ENCODE measurements at regions not wholly inside any gene's neighbourhood (a gene's known extent, or its start where the extent isn't known, plus 50 kb on each side); places are given as distances from the start of the nearest gene placed in this dataset.
"Not testable (repeated sequence)": the region's sequence is repeated elsewhere in the genome, so short reads cannot be mapped to it uniquely, and the experiment has no call there.

DNA sequence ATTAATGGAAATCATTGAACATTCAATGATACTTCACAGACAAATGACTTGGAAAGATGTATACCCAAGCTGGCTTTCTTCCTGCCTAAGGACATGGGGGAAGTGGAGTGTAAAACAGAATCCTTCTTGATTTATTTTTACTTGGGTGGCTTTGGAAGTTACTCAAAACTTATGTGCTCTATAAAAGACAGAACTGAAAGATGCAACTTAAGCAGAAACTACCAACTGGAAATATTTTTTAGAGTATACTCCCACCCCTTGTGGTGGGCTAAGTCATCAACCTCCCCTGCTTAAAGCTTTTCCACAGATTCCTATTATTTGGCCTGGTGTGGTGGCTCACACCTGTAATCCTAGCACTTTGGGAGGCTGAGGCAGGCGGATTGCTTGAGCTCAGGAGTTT lies 126.0 kb upstream of the ATP2B1 start:
- no peak for DNase-seq

DNA sequence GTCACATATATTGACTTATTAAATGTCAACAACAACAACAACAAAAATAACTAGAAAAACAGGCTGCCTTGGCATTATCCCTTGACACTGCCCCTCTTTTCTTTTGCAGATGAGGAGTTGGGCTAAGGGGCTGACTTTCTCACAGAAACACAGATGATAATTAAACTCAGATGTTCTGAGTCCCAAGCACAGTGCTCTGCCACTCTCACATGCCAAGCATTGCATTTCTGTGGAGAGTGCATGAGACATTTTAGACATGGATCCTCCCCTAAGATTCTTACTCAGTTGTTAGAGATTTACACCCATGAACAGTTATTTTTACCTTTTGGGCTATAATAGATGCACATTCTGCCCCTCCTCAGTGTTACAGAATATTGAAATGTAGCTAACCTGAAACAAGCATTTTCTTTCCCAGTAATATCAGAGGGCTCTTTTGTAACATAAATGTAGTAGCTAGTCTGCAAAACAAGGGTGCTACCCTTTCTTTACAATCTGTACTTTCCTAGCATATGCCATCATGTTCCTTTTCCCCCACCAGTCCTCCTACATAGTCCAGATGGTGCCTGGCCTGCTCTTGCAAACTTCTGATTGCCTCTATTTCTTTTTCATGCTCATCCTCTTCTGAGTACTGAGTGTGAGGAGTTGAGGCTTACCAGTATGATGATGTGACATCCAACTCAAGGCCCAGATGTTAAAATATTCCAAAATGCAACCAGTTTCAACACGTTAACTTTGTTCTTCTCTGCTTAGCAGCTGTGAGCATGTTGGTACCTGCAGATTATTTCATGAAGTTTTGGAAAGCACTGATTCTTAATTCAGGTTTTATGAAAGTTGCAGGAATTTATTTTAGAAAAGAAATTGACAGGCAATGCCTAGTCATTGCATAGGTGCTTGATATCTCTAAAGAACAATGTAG lies 125.0 kb upstream of the ATP2B1 start:
- DNase-seq: no peak

DNA sequence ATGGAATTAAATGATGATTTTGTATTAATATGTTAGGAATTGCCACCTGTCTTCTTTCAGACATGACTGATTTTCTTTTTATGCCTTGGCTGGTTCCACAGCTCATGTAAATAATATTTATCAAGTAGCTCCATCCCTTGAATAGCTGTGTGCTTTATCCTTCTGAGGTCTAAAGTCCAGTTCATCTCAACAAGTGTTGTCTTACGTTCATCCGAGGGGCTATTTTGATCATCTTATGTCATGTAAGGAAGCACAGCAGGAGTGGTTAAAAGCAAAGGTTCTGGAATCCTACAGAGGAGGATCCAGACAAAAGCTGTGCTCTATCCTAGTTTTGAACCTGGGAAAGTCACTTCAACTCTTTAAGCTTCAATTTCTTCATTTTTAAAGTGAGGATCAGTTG lies 123.7 kb upstream of the ATP2B1 start:
- no peak for DNase-seq

DNA sequence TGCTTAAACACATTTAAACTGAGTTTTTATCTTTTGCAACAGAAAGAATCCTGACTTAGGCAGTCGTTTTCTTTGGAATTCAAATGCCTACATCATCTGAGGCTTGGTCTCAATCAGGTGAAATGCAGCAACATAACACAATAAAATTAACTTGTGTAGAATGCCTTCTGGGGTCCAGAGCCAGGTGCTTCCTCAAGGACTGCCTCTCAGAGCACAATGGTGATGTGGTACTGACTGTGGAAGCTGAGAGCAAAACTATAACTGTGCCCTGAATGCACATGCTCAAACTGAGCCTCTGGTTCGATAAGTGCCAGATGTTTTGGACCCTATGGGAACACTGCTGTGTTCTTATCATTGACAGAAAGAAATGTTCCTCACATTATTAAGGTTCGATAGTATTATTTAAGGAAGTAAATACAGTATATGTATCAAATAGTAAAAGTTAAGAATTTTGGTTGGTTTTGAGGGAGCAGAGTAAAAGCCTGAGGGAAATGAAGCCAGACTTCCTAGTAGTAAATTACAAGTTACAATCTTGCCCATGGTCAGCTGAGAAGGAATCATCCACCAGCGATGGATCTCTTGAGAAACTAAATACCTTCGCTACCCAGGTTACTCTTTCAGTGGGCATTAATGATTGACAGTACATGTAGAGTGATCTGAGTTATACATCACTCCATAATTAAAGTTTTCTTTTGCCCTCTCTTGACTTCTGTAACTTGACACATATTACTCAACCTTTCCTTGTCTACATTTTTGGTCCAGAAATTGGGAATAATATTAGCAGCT lies 122.9 kb upstream of the ATP2B1 start:
- no peak for DNase-seq

DNA sequence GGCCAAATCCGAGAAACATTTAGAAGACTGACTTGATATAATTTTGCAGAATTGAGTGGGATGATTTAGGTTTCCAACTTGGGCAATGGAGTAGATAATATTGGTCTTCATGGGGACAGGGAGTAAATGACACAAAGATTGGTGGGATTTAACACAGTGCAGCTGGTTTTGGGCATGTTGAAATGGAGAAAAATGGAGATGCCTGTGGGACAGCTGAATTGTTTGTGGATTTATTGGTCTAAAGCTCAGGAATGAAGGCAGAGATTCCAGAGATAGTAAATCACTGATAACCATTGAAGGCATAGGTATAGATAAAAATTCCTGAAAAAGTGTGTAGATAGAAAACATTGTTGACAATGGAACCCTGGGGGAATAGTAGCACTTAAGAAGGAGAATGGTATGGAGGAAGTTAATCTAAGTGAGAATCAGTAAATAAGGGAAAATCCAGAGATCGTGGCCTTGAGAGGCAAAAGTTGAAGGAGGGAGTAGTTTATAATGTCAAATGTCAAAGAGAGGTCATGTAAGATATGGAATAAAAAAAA lies 120.9 kb upstream of the ATP2B1 start:
- DNase-seq: no peak

GRCh38 chr12:89828575-89828974 lies 119.9 kb upstream of the ATP2B1 start:
- no peak for DNase-seq

DNA sequence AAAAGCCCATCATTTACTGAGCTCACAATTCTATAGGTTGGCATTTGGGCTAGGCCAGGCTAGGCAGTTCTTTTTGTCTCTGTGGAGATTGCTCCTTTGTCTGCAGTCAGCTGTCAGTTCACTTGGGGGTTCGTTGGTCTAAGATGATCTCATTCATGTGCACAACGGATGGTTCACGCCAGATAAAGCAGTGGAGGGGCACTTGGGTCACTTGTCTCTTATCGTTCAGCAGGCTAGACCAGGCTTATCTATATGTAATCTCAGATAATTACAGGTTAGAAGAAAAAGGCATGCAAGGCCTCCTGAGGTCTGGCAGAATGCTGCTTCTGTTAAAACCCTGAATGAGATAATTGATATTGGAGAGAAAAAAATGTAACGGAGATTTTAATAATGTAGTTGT lies 119.0 kb upstream of the ATP2B1 start:
- DNase-seq: no peak

- DNase-seq: no peak
Measured at GRCh38 chr12:89826468-89826867, 117.8 kb upstream of the ATP2B1 start.

DNA sequence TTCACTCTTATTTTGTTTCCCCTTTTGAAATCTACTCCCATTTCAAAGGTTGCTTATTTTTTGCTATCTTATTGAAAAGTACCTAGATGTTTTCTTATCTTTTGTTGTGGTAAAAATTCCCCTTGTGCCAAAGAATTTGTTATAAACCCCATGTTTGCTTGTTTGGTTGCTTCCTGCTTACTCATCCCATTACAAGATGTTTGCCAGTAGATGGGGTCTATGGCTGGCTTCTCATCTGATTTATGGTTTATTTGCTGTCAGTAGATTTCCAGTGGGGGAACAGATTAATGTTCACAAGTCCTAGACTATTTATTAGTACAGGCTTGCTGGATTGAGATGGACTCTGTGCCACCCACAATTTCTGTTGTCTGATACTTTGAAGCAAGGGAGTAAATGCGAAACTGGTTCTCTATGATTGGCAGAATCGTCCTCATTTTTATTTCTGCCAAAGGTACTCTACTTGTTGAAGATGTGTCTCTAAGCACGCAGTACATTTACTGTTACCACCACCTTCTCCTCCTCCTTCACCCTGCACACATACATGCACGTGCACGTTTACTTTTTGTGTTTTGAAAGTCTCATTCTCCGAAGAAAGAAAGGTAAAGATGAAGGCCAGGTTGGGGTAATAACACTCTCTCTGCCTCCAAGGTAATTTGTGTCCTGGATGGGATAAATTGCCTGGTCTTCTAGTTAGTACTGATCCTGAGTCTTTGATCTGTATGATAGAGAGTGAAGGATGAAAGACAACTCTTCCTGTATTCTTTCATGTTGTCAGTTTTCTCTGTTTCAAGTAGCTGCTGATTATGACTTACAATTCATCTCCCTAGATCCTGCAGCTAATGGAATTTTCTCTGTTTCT lies 117.2 kb upstream of the ATP2B1 start:
- no peak for DNase-seq

- DNase-seq: no peak
Measured at GRCh38 chr12:89824822-89825221, 116.2 kb upstream of the ATP2B1 start.

- not testable (repeated sequence) for DNase-seq
Measured at GRCh38 chr12:89822992-89823391, 114.4 kb upstream of the ATP2B1 start.

DNA sequence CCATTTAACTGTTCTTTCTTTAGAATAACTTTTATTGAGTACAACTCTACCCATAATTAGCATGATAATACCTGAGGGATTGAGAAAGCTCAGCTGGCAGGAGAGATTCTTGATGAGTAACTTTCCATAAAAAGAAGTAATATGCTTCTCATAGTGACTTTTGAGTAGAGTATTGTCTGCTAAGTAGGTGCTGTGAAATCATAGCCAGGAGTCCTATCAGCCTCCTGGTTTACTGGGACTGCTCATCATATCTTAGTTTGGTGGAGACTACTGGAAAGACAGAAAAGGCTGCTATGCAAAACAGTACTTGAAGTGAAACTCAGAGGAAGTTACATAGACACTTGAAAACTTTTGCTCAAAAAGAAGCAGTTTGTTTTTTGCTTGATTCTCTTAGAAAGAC lies 113.3 kb upstream of the ATP2B1 start:
- no peak for DNase-seq

- DNase-seq: no peak
Measured at GRCh38 chr12:89817501-89818226, 109.0 kb upstream of the ATP2B1 start.

GRCh38 chr12:89815225-89815624 lies 106.6 kb upstream of the ATP2B1 start:
- no peak for DNase-seq

DNA sequence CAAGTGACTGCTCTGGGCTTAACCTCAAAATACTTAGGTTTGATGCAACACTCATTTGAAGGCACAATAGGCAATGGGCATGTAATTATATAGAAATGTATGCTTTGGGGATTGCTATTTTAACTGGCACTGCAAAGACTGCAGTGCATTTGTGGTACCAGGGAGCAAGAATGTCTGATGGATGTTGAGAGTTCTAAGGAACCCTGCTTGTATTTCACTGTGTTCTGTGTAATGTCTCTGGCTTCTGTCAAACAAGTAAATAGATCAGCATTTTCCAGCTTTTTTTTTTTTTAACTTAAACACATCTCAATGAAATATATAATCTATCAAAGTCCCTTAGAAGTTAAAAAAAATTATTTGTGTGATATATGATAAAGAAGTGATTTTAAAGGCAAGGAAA lies 94.8 kb upstream of the ATP2B1 start:
- DNase-seq: no peak

GRCh38 chr12:89801284-89801683 lies 92.6 kb upstream of the ATP2B1 start:
- no peak for DNase-seq

- DNase-seq: no peak
Measured at GRCh38 chr12:89800435-89800834, 91.8 kb upstream of the ATP2B1 start.

- no peak for DNase-seq
Measured at GRCh38 chr12:89799316-89799715, 90.7 kb upstream of the ATP2B1 start.

GRCh38 chr12:89797436-89797835 lies 88.8 kb upstream of the ATP2B1 start:
- DNase-seq: no peak

DNA sequence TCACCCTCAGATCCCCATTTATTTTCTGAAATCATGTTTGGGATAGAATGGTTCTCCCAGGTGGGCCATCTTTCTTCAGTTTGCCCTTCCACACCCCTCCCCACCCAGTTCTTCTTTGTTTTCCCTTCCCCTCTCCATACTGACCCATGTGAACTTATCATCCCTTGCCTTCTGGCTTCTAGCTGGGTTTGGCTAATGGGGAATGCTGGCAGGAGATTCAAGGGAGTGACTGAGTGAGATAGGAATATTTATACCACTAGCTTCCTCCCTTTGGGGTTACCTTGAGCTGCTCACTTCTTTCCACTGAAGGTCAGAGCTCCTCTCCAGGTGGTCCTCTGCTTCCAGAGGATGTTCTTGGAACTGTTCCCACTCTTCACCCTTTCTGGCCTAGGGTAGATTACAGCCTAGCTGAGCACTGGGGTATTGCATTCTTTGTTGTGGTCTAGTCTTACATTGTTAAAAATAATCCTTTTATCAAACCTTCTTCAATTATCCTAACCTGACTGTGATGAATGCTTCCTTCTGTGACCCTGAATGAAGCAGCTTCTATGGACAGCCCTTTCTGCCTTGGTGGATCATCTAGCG lies 88.3 kb upstream of the ATP2B1 start:
- DNase-seq: no peak

DNA sequence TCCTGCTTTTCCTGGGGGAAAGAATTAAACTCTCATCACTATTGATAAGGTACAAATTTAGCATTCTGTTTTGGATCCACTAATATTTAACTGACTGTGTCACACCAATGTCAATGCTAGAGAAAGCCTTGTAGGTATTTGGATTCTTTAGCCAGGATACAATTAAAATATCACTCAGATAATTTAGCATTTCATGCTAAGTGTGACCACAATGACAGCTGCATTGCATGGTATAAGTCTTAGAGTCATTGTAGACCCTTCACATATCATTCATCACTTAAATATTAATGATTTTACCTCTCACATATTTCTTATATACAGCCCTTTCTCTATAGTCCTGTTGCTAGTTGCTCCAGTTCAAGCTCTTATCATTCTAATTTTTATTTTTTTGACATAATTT lies 85.3 kb upstream of the ATP2B1 start:
- no peak for DNase-seq

DNA sequence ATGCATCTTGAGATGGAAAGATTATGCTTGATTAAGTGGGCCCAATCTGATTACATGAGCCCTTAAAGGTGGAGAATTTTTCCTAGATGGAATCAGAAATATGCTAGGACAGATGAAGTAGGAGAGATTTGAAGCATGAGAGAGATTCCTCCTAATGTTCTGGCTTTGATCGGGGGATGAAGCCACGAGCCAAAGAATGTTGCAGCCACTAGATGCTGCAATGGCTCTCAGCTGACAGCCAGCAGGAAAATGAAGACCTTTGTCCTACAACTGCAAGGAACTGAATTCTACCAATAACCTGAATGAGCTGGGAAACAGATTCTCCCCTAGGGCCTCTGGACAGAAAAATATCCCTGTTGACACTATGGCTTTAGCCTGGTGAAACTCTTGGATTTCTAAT lies 82.6 kb upstream of the ATP2B1 start:
- DNase-seq: no peak
